ENCODE measurements at regions not wholly inside any gene's neighbourhood (a gene's known extent, or its start where the extent isn't known, plus 50 kb on each side); places are given as distances from the start of the nearest gene placed in this dataset.

GRCh38 chr12:92338671-92339070 is 193.0 kb upstream of the BTG1 start:
- TF ChIP-seq POLR2A (IDR thresholded peaks at IDR 0.05) = no peak
- TF ChIP-seq, protein P1, sequence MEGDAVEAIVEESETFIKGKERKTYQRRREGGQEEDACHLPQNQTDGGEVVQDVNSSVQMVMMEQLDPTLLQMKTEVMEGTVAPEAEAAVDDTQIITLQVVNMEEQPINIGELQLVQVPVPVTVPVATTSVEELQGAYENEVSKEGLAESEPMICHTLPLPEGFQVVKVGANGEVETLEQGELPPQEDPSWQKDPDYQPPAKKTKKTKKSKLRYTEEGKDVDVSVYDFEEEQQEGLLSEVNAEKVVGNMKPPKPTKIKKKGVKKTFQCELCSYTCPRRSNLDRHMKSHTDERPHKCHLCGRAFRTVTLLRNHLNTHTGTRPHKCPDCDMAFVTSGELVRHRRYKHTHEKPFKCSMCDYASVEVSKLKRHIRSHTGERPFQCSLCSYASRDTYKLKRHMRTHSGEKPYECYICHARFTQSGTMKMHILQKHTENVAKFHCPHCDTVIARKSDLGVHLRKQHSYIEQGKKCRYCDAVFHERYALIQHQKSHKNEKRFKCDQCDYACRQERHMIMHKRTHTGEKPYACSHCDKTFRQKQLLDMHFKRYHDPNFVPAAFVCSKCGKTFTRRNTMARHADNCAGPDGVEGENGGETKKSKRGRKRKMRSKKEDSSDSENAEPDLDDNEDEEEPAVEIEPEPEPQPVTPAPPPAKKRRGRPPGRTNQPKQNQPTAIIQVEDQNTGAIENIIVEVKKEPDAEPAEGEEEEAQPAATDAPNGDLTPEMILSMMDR (IDR thresholded peaks at IDR 0.05) = no peak
